ENCODE measurements at regions not wholly inside any gene's neighbourhood (a gene's known extent, or its start where the extent isn't known, plus 50 kb on each side); places are given as distances from the start of the nearest gene placed in this dataset.
"Not testable (repeated sequence)": the region's sequence is repeated elsewhere in the genome, so short reads cannot be mapped to it uniquely, and the experiment has no call there.

DNA sequence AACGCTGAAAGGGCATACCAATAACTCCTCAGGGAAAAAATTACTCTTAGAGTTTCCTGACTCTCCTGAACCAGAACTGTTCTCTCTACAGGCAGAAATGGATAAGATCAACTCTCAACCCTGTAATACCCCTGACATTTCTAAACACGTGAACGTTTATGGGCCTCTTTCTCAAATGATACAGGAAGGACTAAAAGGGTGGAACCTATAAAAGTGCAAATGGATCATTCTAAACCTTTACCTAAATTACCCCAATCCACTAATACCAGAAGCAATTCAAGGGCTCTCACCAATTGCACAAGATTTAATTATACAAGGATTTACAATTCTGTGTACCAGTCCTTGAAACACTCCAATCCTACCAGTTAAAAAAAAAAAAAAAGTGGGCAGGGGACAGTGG lies 98.0 kb upstream of the FAM174B start:
- intact Hi-C loops (cut with micrococcal nuclease): no loop called here

DNA sequence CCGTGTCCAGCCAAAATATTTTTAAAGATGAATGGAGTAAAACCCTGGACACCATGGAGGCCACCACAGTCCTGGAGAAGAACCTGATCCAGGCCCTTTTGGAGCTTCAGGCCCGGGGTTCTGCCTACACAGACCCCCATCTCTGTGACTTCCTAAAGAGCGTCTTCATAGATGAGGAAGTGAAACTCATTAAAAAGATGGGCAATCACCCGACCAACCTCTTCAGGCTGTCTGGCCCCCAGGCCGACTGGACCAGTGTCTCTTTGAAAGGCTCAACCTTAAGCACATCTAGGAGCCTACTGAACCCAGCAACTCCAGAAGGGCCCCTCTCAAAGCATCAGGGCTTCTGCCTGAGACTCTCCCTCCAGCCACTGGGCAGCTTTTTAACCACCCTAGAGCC lies 107.9 kb upstream of the FAM174B start:
- intact Hi-C loops (cut with micrococcal nuclease): no loop called here

DNA sequence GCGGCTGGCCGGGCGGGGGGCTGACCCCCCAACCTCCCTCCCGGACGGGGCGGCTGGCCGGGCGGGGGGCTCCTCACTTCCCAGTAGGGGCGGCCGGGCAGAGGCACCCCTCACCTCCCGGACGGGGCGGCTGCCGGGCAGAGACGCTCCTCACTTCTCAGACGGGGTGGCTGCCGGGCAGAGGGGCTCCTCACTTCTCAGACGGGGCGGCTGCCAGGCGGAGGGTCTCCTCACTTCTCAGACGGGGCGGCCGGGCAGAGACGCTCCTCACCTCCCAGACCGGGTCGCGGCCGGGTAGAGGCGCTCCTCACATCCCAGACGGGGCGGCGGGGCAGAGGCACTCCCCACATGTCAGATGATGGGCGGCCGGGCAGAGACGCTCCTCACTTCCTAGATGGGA lies 112.6 kb upstream of the FAM174B start:
- intact Hi-C loops (cut with micrococcal nuclease): not testable (repeated sequence)

DNA sequence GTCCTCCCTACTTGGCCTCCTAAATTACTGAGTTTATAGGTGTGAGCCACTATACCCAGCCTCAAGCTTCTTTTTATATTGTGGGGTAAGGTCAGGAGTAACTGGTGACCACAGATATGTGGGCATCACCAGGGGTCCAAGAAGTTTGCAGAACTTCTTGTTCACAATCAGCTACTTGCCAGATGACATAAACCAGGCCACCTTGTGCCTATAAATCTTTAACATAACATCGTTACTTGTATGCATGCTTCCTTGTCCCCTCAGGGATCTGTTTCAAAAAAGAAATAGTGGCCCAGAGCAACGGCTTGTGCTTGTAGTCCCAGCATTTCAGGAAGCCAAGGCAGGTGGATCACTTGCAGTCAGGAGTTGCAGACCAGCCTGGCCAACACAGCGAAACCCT lies 115.1 kb upstream of the FAM174B start:
- intact Hi-C loops (cut with micrococcal nuclease): no loop called here

DNA sequence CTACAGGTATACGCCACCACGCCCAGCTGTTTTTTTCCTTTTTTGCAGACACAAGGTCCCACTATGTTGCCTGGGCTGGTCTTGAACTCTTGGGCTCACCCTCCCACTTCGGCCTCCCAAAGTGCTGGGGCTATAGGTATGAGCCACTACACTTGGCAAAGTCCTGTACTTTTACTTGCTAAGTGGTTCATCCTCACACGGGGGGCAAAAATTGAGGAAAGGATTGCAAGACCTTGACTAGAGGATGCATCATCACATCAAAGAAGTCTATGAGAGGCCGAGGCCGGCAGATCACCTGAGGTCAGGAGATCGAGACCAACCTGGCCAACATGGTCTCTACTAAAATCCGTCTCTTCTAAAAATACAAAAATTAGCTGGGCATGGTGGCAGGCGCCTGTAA lies 116.5 kb upstream of the FAM174B start:
- intact Hi-C loops (cut with micrococcal nuclease): no loop called here

DNA sequence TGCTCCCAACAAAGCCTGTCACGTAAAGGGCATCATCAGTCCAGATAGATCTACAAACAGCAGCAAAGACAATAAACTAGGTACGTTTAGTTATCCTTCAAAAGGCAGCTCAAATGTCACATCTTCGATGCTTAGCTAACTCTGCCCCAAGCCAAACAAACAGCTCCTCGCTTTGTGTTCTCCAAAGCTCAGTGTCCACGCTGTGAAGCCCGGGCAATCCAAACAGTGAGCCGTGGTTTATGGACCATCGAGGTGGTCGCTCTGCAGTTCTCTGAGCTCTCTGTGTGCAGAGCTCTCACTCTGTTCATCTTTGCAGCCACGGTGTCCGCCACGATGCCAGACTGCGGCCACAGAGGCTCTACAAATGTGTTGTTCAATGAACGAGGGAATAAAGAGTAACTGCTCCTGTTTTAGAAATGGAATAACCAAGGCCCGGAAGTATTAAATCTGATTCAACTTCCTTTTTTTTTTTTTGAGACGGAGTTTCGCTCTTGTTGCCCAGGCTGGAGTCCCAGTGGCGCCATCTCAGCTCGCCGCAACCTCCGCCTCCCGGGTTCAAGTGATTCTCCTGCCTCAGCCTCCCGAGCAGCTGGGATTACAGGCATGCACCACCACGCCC lies 117.2 kb upstream of the FAM174B start:
- intact Hi-C loops (cut with micrococcal nuclease): no loop called here

DNA sequence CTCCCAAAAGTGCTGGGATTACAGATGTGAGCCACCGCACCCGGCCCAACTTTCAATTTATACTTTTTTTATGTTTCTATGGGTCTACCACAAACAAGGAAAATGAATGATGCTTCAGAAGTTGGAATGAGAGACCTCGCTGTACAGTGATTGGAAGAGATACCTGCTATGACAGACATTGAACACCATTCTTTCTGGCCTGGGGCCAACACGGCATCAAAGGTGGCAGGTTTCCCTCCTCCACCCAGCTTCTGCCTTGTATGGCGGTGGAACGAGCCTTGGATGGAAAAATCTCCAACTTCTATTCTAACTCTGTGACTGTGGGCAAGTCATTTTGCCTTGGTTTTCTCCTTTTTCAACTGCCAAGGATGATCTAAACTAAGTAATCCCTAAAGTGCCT lies 117.8 kb upstream of the FAM174B start:
- intact Hi-C loops (cut with micrococcal nuclease): no loop called here

DNA sequence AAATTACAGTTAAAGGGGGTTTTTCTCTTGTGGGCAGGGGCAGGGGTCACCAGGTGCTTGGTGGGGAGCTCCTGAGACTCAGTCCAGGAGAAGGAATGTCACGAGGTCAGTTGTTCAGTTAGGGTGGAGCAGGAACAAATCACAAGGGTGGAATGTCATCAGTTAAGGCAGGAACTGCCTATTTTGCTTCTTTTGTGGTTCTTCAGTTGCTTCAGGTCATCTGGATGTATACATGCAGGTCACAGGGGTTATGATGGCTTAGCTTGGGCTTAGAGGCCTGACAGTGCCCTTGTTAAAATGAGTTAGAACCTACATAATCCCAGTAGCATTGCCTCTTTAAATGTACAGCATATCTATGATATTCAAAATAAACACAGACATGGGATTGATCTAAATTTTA lies 120.2 kb upstream of the CHD2 start:
- intact Hi-C loops (cut with micrococcal nuclease): no loop called here

DNA sequence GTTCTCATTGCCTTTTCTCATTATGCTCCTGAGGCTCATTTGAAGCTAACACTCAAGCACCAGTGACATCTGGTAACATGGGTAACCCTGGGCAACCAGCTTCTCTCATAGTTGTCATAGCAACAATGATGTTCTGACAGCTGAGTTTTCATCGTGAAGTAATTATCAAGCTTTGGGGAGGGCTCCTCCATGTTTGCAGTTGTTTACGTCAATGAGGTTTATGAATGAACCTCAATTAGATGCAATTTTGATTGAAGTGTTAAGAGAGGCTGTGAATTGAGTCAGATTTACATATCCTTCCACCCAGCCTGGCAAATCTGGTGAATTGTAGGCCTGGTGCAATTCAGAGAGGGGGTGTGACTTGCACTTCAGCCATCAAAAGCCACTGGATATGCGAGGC lies 119.3 kb upstream of the CHD2 start:
- intact Hi-C loops (cut with micrococcal nuclease): no loop called here

DNA sequence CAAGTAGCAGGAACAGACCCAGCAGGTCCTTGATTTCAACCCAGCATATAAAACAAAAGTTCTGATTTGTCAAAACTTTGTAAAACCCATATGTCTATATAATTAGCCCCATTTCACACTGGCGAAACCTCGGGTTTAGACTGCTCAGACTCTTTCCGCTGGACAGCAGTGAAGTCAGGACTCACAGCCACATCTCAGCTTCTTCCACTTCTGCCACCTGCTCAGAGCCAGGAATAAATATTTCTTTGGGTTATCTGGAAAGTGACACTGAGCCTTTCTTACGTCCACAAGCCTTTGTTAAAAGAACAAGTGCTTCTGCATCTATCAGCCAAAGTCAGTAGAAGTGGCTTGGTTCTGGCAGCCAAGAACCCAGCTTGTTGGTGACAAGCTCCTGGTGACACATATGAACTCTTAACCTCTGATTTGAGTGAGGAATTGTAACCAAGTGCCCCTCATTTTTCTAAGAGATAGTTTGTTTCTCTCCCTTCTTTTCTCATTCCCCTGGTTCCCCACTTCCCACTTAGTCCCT lies 118.1 kb upstream of the CHD2 start:
- intact Hi-C loops (cut with micrococcal nuclease): no loop called here

DNA sequence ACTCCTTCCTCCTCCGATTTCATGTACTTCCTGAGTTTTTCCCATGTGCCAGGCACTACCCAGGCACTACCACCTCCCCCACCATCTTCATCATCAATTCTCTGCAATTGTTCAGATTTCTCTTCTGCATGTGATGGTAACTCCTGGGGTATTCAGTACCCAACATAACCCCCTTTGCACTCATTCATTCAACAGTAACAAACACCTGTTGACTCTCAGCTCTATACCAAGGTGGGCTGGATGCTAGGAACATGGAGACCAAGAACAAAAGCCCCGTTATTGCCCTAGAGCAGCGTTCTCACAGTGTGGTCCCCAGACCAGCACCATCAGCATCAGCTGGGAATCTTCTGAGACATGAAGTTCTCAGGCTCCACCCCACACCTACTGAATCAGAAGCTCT lies 113.0 kb upstream of the CHD2 start:
- intact Hi-C loops (cut with micrococcal nuclease): no loop called here

DNA sequence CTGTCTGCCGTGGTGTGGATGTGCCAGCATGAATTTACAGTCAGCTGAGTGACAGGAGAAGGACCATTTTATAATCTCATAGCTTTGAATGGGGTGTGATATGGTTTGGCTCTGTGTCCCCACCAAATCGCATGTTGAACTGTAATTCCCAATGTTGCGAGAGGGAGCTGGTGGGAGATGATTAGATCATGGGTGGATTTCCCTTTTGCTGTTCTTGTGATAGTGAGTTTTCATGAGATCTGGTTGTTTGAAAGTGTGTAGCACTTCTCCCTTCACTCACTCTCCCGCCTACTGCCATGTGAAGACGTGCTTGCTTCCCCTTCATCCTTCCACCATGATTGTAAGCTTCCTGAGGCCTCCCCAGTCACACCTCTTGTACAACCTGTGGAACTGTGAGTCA lies 111.9 kb upstream of the CHD2 start:
- intact Hi-C loops (cut with micrococcal nuclease): no loop called here

DNA sequence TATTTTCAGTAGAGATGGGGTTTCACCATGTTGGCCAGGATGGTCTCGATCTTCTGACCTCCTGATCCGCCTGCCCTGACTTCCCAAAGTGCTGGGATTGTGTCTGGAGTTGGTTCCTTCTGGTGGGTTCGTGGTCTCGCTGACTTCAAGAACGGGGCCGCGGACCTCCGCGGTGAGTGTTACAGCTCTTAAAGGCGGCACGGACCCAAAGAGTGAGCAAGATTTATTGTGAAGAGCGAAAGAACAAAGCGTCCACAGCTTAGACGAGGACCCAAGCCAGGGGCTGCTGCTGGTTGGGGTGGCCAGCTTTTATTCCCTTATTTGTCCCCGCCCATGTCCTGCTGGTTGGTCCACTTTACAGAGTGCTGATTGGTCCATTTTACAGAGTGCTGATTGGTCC lies 111.3 kb upstream of the CHD2 start:
- intact Hi-C loops (cut with micrococcal nuclease): not testable (repeated sequence)

DNA sequence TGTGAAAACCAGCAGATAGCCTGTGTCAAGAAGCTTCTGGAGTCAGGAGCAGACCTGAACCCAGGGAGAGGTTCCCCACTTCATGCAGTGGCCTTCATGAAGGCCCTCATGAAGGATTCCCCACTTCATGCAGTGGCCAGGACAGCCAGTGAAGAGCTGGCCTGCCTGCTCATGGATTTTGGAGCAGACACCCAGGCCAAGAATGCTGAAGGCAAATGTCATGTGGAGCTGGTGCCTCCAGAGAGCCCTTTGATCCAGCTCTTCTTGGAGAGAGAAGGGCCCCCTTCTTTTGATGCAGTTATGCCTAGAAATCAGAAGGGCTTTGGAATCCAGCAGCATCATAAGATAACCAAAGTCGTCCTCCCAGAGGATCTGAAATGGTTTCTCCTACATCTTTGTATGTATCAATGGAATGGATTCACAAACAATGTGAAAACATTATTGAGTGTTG lies 103.9 kb upstream of the CHD2 start:
- intact Hi-C loops (cut with micrococcal nuclease): loop anchor here (5.0 to 10.0 kb wide), 2 partner anchors 189 to 226 kb away; no protein-coding TSS in a partner anchor

DNA sequence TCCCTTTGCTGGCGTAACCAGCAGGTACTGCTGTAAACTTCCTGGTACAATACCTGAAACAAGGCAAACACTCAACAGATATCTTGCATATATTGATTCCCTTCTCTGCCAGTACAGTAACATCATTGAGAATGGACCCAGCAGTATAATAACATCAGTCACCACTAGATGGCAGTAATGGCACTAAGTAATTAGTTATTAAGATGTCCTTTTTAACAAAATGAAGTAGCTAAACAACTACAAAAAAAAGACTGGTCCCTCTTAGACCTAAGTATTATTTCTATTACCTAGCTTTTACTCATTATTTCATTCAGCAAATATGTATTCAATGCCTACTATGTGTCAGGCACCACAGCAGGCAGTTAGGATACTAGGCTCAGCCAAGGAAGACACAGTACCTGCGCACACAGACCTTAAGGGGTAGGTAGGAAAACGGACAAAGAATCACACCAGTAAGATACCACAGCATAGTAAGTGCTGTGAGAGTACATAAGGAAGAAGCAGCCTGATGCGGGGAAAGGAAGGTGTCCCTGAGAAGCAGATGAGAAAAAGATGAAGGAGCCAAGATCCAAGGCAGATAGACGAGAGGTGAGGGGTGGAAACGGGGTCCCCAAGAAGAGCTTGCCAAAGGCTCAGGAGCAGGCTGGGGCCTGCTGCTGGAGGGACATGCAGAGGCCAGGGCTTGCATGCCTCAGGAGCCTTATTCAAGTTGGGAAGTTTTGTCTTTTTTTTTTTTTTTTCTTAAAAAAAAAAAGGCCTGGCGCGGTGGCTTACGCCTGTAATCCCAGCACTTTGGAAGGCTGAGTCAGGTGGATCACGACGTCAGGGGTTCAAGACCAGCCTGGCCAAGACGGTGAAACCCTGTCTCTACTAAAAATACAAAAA lies 102.7 kb upstream of the CHD2 start:
- intact Hi-C loops (cut with micrococcal nuclease): loop anchor here (1.0 to 10.0 kb wide), 3 partner anchors 121 to 225 kb away; no protein-coding TSS in a partner anchor

DNA sequence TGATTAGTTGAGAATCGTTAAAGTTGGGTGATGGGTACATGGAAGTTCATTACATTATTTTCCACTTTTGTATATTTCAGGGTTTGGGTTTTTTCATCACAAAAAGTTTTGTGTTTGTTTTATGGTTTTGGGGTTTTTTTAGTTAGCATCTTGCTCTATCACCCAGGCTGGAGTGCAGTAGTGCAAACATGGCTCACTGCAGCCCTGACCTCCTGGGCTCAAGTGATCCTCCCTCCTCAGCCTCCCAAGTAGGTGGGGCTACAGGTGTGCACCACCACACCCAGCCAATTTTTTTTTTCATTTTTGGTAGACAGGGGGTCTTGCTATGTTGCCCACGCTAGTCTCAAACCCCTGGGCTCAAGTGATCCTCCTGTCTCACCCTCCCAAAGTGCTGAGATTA lies 100.1 kb upstream of the CHD2 start:
- intact Hi-C loops (cut with micrococcal nuclease): loop anchor here (10.0 kb wide), 1 partner anchor 945 kb away; the partner anchor contains the start of gene SLCO3A1

DNA sequence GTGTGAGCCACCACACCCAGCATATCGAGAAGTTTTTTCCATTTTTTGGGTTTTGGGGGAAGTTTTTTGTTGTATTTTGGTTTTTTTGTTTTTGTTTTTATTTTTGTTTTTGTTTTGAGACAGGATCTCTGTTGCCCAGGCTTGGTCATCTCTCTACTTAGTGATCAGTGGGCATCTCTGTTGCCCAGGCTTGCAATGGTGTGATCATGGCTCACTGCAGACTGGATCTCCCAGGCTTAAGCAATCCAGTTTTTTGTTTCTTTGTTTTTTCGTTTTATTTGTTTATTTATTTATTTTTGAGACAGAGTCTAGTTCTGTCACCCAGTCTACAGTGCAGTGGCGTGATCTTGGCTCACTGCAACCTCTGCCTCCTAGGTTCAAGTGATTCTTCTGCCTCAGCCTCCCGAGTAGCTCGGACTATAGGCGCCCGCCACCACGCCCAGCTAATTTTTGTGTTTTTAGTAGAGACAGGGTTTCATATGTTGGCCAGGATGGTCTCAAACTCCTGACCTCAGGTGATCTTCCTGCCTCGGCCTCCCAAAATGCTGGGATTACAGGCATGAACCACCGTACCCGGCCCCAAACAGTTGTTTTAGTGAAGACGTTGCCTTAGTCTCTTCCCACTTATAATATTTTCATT lies 99.6 kb upstream of the CHD2 start:
- intact Hi-C loops (cut with micrococcal nuclease): loop anchor here (10.0 kb wide), 1 partner anchor 946 kb away; the partner anchor contains the start of gene SLCO3A1

DNA sequence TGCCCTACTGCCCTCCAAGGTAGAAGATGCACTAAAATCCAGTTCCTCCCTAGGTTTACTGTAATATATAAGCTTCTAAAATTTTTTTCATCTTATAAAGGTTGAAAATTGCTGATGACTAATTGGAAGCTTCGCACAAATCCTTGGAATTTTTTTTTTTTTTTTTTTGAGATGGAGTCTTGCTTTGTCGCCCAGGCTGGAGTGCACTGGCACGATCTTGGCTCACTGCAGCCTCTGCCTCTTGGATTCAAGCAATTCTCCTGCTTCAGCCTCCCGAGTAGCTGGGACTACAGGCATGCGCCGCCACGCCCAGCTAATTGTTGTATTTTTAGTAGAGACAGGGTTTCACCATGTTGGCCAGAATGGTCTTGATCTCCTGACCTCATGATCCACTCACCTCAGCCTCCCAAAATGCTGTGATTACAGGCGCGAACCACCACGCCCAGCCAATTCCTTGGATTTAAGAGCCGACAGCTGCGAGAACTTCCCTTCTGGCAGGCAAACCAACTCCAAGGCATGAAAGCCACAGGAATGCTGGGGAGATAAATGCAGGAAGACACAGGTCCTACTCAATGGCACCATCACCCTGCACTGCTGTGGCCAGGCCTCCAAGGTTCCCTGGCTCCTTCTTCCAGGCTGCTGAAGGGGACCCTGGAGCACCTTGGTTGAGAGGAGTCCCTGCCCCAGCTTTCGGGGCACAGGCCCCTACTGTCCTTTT lies 98.9 kb upstream of the CHD2 start:
- intact Hi-C loops (cut with micrococcal nuclease): loop anchor here (10.0 kb wide), 1 partner anchor 946 kb away; the partner anchor contains the start of gene SLCO3A1

DNA sequence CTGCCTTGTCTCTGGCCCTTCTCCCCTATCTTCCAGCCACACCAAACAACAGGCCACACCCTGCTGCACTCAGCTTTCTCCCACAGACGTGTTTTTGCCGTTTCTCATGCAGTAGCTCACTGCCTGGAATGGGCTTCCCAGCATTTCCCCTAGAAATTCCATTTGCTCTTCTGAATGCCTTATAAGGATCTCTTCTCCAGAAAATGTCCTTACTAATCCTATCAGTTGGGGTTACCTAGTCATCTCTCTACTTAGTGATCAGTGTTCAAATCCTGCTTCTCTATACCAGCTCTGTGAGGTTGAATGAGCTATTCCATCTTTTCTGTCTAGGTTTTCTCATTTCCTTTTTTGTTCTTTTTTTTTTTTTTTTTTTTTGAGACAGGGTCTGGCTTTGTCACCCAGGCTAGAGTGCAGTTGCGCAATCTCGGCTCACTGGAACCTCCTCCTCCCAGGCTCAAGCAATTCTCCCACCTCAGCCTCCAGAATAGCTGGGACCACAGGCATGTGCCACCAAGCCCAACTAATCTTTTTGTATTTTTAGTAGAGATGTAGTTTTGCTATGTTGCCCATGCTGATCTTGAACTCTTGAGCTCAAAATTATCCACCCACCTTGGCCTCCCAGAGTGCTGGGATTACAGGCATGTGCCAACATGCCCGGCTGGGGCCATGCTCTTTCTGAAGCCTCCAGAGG lies 98.2 kb upstream of the CHD2 start:
- intact Hi-C loops (cut with micrococcal nuclease): loop anchor here (10.0 kb wide), 1 partner anchor 947 kb away; the partner anchor contains the start of gene SLCO3A1

DNA sequence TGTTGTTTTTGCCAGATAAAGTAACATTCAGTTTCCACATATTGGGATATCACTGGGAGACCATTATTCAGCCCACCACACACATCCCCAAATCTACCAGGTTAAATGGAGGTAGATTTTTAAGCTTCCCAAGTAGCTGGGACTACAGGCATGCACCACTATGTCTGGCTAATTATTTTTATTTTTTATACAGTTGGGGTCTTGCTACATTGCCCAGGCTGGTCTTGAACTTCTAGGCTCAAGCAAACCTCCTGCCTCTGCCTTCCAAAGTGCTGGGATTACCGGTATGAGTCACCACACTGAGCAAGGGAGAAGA lies 96.6 kb upstream of the CHD2 start:
- intact Hi-C loops (cut with micrococcal nuclease): loop anchor here (10.0 kb wide), 1 partner anchor 949 kb away; the partner anchor contains the start of gene SLCO3A1

All from T-helper 2 cell treated with Interferon-gamma antibody and Interleukin-4, amounts not matched to agents 100 ng/mL and 5 ng/mL, for 36 hours (primary cell).